Mesodermal cell (in vitro differentiated cells): ENCODE measurements at regions not wholly inside any gene's neighbourhood (a gene's known extent, or its start where the extent isn't known, plus 50 kb on each side); places are given as distances from the start of the nearest gene placed in this dataset.
A peak's percentile ranks its signal among the peaks of the same experiment; 100 is the strongest.

Source experiments
- H3K27ac ChIP-seq: 2 replicates; pipeline ENCODE4 v1.7.0; 2013; ENCODE audit warnings: mild to moderate bottlenecking, low read depth, low read length, moderate library complexity; ENCODE audit not compliant: severe bottlenecking
- H3K36me3 ChIP-seq: 2 replicates; pipeline ENCODE4 v1.7.1; 2013; ENCODE audit warnings: mild to moderate bottlenecking, low read length, moderate library complexity; ENCODE audit not compliant: control insufficient read depth, insufficient read depth
- H3K4me1 ChIP-seq: one replicate; pipeline ENCODE4 v1.7.1; 2013; ENCODE audit warnings: mild to moderate bottlenecking, low read length; ENCODE audit not compliant: insufficient read depth, control insufficient read depth, poor library complexity, severe bottlenecking
- H3K4me3 ChIP-seq: 2 replicates; pipeline ENCODE4 v1.7.0; 2013; ENCODE audit warnings: low read length, control low read depth, mild to moderate bottlenecking; ENCODE audit not compliant: insufficient read depth, poor library complexity, severe bottlenecking; ENCODE audit errors: extremely low read depth
- H3K9me3 ChIP-seq: 2 replicates; pipeline ENCODE4 v1.7.1; 2013; ENCODE audit warnings: mild to moderate bottlenecking, low read length, moderate library complexity; ENCODE audit not compliant: control insufficient read depth
- WGBS, 2 experiments: methylation state at CpG; one replicate each; pipeline ENCODE4 v1.1.5; 2013; ENCODE audit warnings: missing lambda C conversion rate in 2 of 2; ENCODE audit not compliant: insufficient coverage in 2 of 2; 5-methylcytosine and 5-hydroxymethylcytosine counted together

GRCh38 chr20:39874049-39874893 lies 814.8 kb downstream of the MAFB start:
- no peaks in the 10 kb centered on the region for H3K36me3 ChIP-seq
- H3K4me3 ChIP-seq: no peak overlapping the region
- peaks cover 2% of the 10 kb centered on the region for H3K4me1 ChIP-seq
- 73 to 89% methylated on average over 6 to 7 of the region's 8 CpGs for WGBS, 2 experiments
- no peaks in the 10 kb centered on the region for H3K9me3 ChIP-seq
- H3K27ac ChIP-seq: no peak overlapping the region

DNA sequence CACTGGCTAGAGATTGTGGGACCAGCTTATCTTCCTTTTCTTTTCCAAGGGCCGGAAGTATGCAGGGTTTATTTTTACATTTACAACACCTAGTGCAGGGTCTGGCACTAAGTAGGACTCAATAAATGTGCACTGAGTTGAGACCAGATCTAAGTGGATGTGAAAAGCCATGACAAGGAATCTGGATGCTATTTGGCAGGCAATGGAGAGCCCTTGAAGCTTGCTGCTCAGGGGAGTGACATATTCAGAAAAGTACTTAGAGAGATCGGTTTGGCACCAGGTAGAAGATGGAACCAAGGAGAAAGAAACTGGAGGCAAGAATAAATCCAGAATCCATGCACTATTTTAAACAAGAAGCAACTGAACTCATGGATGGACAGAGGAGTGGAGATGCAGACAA lies 815.8 kb downstream of the MAFB start:
- H3K4me3 ChIP-seq: no peak overlapping the region
- 100% methylated on average over 1 of the region's 2 CpGs; no CpG with 5 or more reads in 1 of the 2 experiments for WGBS, 2 experiments
- H3K9me3 ChIP-seq: no peaks in the 10 kb centered on the region
- H3K27ac ChIP-seq: no peak overlapping the region
- H3K4me1 ChIP-seq: no peaks in the 10 kb centered on the region
- no peaks in the 10 kb centered on the region for H3K36me3 ChIP-seq

GRCh38 chr20:39871013-39871412 lies 818.0 kb downstream of the MAFB start:
- Histone ChIP-seq H3K4me1 (no peaks in the 10 kb centered on the region), H3K4me3 (no peak overlapping the region), H3K36me3 (no peaks in the 10 kb centered on the region), H3K27ac (no peak overlapping the region), H3K9me3 (no peaks in the 10 kb centered on the region)
- WGBS, 2 experiments: 54 to 70% methylated on average over 1 of the region's 1 CpG

GRCh38 chr20:39865446-39865845 lies 823.6 kb downstream of the MAFB start:
- 76% methylated on average over 2 of the region's 2 CpGs; no CpG with 5 or more reads in 1 of the 2 experiments for WGBS, 2 experiments
- Histone ChIP-seq H3K9me3 (no peaks in the 10 kb centered on the region), H3K4me3 (no peak overlapping the region), H3K4me1 (peaks cover 4% of the 10 kb centered on the region), H3K27ac (no peak overlapping the region), H3K36me3 (no peaks in the 10 kb centered on the region)

DNA sequence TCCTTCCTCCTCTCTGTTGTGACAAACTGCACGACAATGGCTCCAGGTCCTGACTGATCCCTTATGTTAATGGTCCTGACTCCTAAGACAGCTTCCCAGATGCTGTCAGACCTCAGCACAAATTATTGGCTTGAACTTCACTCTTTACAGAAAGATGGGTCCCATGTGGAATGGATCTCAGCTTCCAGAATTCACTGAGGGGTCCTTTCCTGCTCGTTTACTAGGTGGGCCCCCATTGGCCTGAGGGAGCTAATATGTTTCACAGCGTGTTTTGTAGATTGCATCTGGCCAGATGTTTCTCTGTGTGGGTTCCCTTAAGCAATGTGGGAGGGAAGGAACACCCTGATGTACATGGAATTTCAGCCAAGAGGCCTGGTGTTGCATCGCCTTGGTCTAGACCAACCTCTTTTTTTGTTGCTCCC lies 826.6 kb downstream of the MAFB start:
- WGBS, 2 experiments: 80 to 96% methylated on average over 3 of the region's 4 CpGs

GRCh38 chr20:39861381-39861780 lies 827.7 kb downstream of the MAFB start:
- 75% methylated on average over 1 of the region's 1 CpG; no CpG with 5 or more reads in 1 of the 2 experiments for WGBS, 2 experiments
- Histone ChIP-seq H3K27ac (no peak overlapping the region), H3K36me3 (no peaks in the 10 kb centered on the region), H3K9me3 (no peaks in the 10 kb centered on the region), H3K4me3 (no peak overlapping the region), H3K4me1 (peaks cover 4% of the 10 kb centered on the region)

More for the DNA sequence above, 826.6 kb downstream of the MAFB start:
- no peaks in the 10 kb centered on the region for H3K36me3 ChIP-seq
- peaks cover 4% of the 10 kb centered on the region for H3K4me1 ChIP-seq
- no peaks in the 10 kb centered on the region for H3K9me3 ChIP-seq
- H3K27ac ChIP-seq: no peak overlapping the region
- H3K4me3 ChIP-seq: no peak overlapping the region

DNA sequence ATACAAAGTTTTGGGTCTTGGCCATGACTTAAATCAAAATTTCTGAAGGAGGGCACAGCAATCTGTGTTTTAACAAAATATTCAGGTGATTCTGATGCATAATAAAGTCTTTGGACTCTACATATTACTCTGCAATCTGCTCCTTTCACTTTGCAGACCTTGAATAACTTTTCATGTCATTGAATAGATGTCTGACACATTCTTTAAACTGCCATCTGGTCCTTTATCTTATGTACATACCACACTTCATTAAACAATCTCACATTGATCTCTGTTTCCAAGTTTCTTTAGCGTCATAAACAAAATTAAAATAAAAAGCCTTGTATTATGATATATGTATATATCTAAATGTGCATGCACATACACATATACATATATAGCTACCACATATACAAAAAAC lies 831.2 kb downstream of the MAFB start:
- no peak overlapping the region for H3K27ac ChIP-seq
- peaks cover 27% of the 10 kb centered on the region for H3K4me1 ChIP-seq
- H3K4me3 ChIP-seq: no peak overlapping the region
- H3K9me3 ChIP-seq: no peaks in the 10 kb centered on the region
- no CpG with 5 or more reads among the region's 1 CpG for WGBS, 2 experiments
- H3K36me3 ChIP-seq: no peaks in the 10 kb centered on the region

GRCh38 chr20:39857187-39857586 lies 831.8 kb downstream of the MAFB start:
- no peaks in the 10 kb centered on the region for H3K36me3 ChIP-seq
- no peak overlapping the region for H3K27ac ChIP-seq
- H3K9me3 ChIP-seq: no peaks in the 10 kb centered on the region
- no CpG with 5 or more reads among the region's 1 CpG for WGBS, 2 experiments
- peaks cover 30% of the 10 kb centered on the region for H3K4me1 ChIP-seq
- no peak overlapping the region for H3K4me3 ChIP-seq

- WGBS, 2 experiments: 76 to 88% methylated on average over 2 to 3 of the region's 3 CpGs
- peak overlapping the region; percentile 12 for H3K27ac ChIP-seq
- H3K4me3 ChIP-seq: no peak overlapping the region
- H3K9me3 ChIP-seq: no peaks in the 10 kb centered on the region
- peaks cover 42% of the 10 kb centered on the region for H3K4me1 ChIP-seq
- no peaks in the 10 kb centered on the region for H3K36me3 ChIP-seq
Observed at GRCh38 chr20:39855799-39856198, 833.2 kb downstream of the MAFB start.

- H3K9me3 ChIP-seq: no peaks in the 10 kb centered on the region
- H3K36me3 ChIP-seq: no peaks in the 10 kb centered on the region
- no peak overlapping the region for H3K4me3 ChIP-seq
- WGBS, 2 experiments: no CpG with 5 or more reads among the region's 1 CpG
- no peak overlapping the region for H3K27ac ChIP-seq
- H3K4me1 ChIP-seq: peaks cover 45% of the 10 kb centered on the region
Observed at GRCh38 chr20:39855056-39855455, 834.0 kb downstream of the MAFB start.

- no peak overlapping the region for H3K4me3 ChIP-seq
- 44 to 75% methylated on average over 1 to 2 of the region's 2 CpGs for WGBS, 2 experiments
- H3K36me3 ChIP-seq: no peaks in the 10 kb centered on the region
- peaks cover 52% of the 10 kb centered on the region for H3K4me1 ChIP-seq
- H3K9me3 ChIP-seq: no peaks in the 10 kb centered on the region
- peak overlapping the region; percentile 88 for H3K27ac ChIP-seq
Observed at GRCh38 chr20:39853636-39854035, 835.4 kb downstream of the MAFB start.
